HepG2 (cell line): ENCODE measurements at regions not wholly inside any gene's neighbourhood (a gene's known extent, or its start where the extent isn't known, plus 50 kb on each side); places are given as distances from the start of the nearest gene placed in this dataset.

Source experiments
- ATAC-seq: fragments of 200-7000 bp; cut with Tn5 transposase; 3 replicates; pipeline ENCODE4 v1.9.1; 2020; ENCODE audit warnings: mild to moderate bottlenecking, moderate library complexity
- BruUV-seq: library from RNA; stranded (reverse); fragments of 400-500 nt; replicated peaks from 2 replicates; lab custom pipeline; 2021; lab: Mats Ljungman, UMichigan
- CTCF ChIA-PET: fragments of 300-600 bp; formaldehyde crosslinking; extraction: SDS; loops from one replicate; lab custom pipeline; 2021; ENCODE audit warnings: low total read pairs, inconsistent platforms, low intra/inter-chr PET ratio; lab: Yijun Ruan, JAX
- POLR2A ChIA-PET: fragments of 350-600 bp; sonication (Branson Sonifier 250); formaldehyde crosslinking; loops from one replicate; lab custom pipeline; 2020; ENCODE audit warnings: antibody characterized with exemption, inconsistent platforms; lab: Yijun Ruan, JAX
- DNase-seq: peaks from one replicate; pipeline ENCODE4 v3.0.0-alpha.2; 2015; ENCODE audit warnings: low spot score
- FAIRE-seq: peaks from 3 replicates; lab custom pipeline; 2011; peaks lifted over from hg19 to GRCh38; lab: Jason Lieb, UNC
- H2AFZ ChIP-seq: one replicate; pipeline ENCODE4 v1.6.1; 2011; ENCODE audit warnings: low read length, inconsistent platforms
- H3K27ac ChIP-seq: fragments of 300-600 bp; 3 replicates; pipeline ENCODE4 v1.8.0; 2011; ENCODE audit warnings: mixed run types, mild to moderate bottlenecking, mixed read lengths, low read length, inconsistent platforms; ENCODE audit not compliant: insufficient read depth; ENCODE audit errors: extremely low read length
- H3K27me3 ChIP-seq, 2 experiments: fragments of 200-600 bp in 1 of 2; 2 replicates in 1 of 2; 3 replicates in 1 of 2; pipeline versions ENCODE4 v1.6.0 to v1.8.0; 2011; ENCODE audit warnings: low read length in 2 of 2, mild to moderate bottlenecking in 2 of 2, moderate library complexity in 2 of 2, inconsistent platforms in 1 of 2; ENCODE audit not compliant: insufficient read depth in 2 of 2, control insufficient read depth in 1 of 2
- H3K36me3 ChIP-seq, 2 experiments: fragments of 200-600 bp in 1 of 2; replicated peaks in 1 of 2; 2 replicates in 1 of 2; 3 replicates in 1 of 2; pipeline versions ENCODE4 v1.5.1 to v1.8.0; 2011; ENCODE audit warnings: low read length in 2 of 2, inconsistent platforms in 1 of 2; ENCODE audit not compliant: insufficient read depth in 2 of 2, control insufficient read depth in 1 of 2
- H3K4me1 ChIP-seq: 2 replicates; pipeline ENCODE4 v1.5.1; 2012; ENCODE audit warnings: low read length, inconsistent platforms; ENCODE audit not compliant: insufficient read depth
- H3K4me2 ChIP-seq: 2 replicates; pipeline ENCODE4 v1.6.0; 2011; ENCODE audit warnings: low read depth, low read length, inconsistent platforms
- H3K4me3 ChIP-seq, 3 experiments: fragments of 200-600 bp in 1 of 3; sonication (generic), shearing (Covaris generic) in 1 of 3; replicated peaks in 1 of 3; 2 replicates each; pipeline ENCODE4 v1.5.1; 2011 to 2016; ENCODE audit warnings: low read length in 3 of 3, inconsistent platforms in 2 of 3, low read depth in 2 of 3, mild to moderate bottlenecking in 2 of 3, control low read depth in 1 of 3, mixed read lengths in 1 of 3; ENCODE audit not compliant: insufficient read depth in 1 of 3
- H3K79me2 ChIP-seq: one replicate; pipeline ENCODE4 v1.6.1; 2011; ENCODE audit warnings: low read length, inconsistent platforms; ENCODE audit not compliant: insufficient read depth
- H3K9ac ChIP-seq: 2 replicates; pipeline ENCODE4 v1.6.0; 2011; ENCODE audit warnings: mild to moderate bottlenecking, low read depth, low read length, inconsistent platforms; ENCODE audit not compliant: insufficient read depth
- H3K9me3 ChIP-seq: 2 replicates; pipeline ENCODE4 v1.5.1; 2012; ENCODE audit warnings: mild to moderate bottlenecking, low read length
- H4K20me1 ChIP-seq: 2 replicates; pipeline ENCODE4 v1.6.0; 2011; ENCODE audit warnings: inconsistent platforms, mild to moderate bottlenecking, low read length, moderate library complexity; ENCODE audit not compliant: insufficient read depth
- EZH2 ChIP-seq: conservative IDR thresholded peaks from 2 replicates; pipeline ENCODE4 v1.6.1; 2012; ENCODE audit warnings: mild to moderate bottlenecking, low read depth, low read length, moderate library complexity
- IRX3 ChIP-seq: sonication (generic); formaldehyde crosslinking; IDR thresholded peaks from 2 replicates; pipeline ENCODE4 v1.8.1; 2023; ENCODE audit warnings: mild to moderate bottlenecking, low read depth, missing genetic modification reagents, borderline replicate concordance
- RARA ChIP-seq: IDR thresholded peaks from 2 replicates; pipeline ENCODE4 v1.6.1; 2016; ENCODE audit warnings: missing genetic modification reagents, missing compliant biosample characterization
- REST ChIP-seq, 2 experiments: IDR thresholded peaks; 2 replicates each; pipeline ENCODE4 v1.6.1; 2011 to 2012; ENCODE audit warnings: low read length in 2 of 2, borderline replicate concordance in 1 of 2, low read depth in 1 of 2, mild to moderate bottlenecking in 1 of 2, moderate library complexity in 1 of 2
- RNF2 ChIP-seq: fragments of 450-650 bp; conservative IDR thresholded peaks from 2 replicates; pipeline ENCODE4 v1.6.1; 2016; ENCODE audit warnings: low read depth
- SKI ChIP-seq: fragments of 450-650 bp; IDR thresholded peaks from one replicate; pipeline ENCODE4 v1.6.1; 2018; ENCODE audit warnings: mild to moderate bottlenecking; ENCODE audit not compliant: partially characterized antibody
- THAP9 ChIP-seq: sonication (generic); formaldehyde crosslinking; IDR thresholded peaks from 2 replicates; pipeline ENCODE4; 2020; ENCODE audit warnings: missing genetic modification reagents, mild to moderate bottlenecking, borderline replicate concordance
- ZNF263 ChIP-seq: sonication (generic); formaldehyde crosslinking; IDR thresholded peaks from 2 replicates; pipeline ENCODE4 v1.4.0; 2020; ENCODE audit warnings: missing genetic modification reagents
- ZNF589 ChIP-seq: sonication (generic); formaldehyde crosslinking; conservative IDR thresholded peaks from 2 replicates; pipeline ENCODE4 v1.8.0; 2022; ENCODE audit warnings: mild to moderate bottlenecking, moderate library complexity, missing genetic modification reagents
- ZNF7 ChIP-seq: IDR thresholded peaks from 2 replicates; pipeline ENCODE4 v1.6.1; 2016; ENCODE audit warnings: missing biosample characterization, missing genetic modification reagents
- WGBS: methylation state at CpG from one replicate; pipeline ENCODE4 v1.1.6; 2017; ENCODE audit warnings: low lambda C conversion rate; 5-methylcytosine and 5-hydroxymethylcytosine counted together
- in situ Hi-C: cut with HindIII; loops from 2 replicates; pipeline ENCODE4 v1.10.0; 2017; ENCODE audit warnings: low pct_unique_long_range_greater_than_20kb; ENCODE audit not compliant: extremely low pct_ligation_motif_present
- intact Hi-C: fragments of 100-400 bp; cut with micrococcal nuclease; formaldehyde crosslinking; loops from one replicate; pipeline ENCODE4 v1.10.0; 2022; ENCODE audit not compliant: unreplicated experiment
- TF ChIP-seq, protein P1 (sequence below): sonication (generic); formaldehyde crosslinking; IDR thresholded peaks from 2 replicates; pipeline ENCODE4 v1.8.0; 2022; ENCODE audit warnings: mild to moderate bottlenecking, missing genetic modification reagents

DNA sequence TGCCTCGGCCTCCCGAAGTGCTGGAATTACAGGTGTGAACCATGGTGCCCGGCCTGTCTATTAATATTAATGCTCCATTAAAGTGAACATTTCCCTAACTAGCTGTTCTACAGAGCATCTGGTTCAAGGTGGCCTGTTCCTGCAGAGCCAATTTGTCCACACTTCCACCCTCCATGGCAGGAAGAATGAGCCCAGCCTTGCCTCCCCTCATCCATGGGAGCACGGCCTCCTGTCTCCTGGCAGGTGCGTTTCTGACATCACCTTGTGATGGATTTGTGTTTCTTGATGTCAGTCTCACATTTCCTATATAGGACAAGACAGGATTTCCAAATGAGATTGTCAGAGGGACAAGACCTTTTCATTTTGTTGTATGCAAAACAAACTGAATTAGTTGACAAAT lies 105.7 kb upstream of the FRMD1 start (continued):
- TF ChIP-seq IRX3 (CRISPR knock-in tag): no peak
- TF ChIP-seq RNF2: no peak
- TF ChIP-seq ZNF589 (CRISPR knock-in tag): no peak
- no peak for TF ChIP-seq ZNF263 (CRISPR knock-in tag)
- no peak for TF ChIP-seq REST (IDR thresholded peaks at IDR 0.05; ENCODE audit: borderline replicate concordance in 1 of 2, low read depth in 1 of 2, low read length in 2 of 2)
- no peak for TF ChIP-seq THAP9 (CRISPR knock-in tag)
- no peak for TF ChIP-seq RARA (CRISPR knock-in tag)

- H3K27me3 ChIP-seq: peaks cover 7 to 63% of the 10 kb centered on the region in 2 experiments; a peak in 4 of 5 replicates
- CTCF ChIA-PET: no interaction called here
- ATAC-seq (no peak), FAIRE-seq (no peak)
- H2AFZ ChIP-seq: no peak overlapping the region
- H4K20me1 ChIP-seq: no peaks in the 10 kb centered on the region
- H3K27ac ChIP-seq: no peak overlapping the region
- intact Hi-C loops: no loop called here
- no peak overlapping the region for H3K4me3 ChIP-seq
- POLR2A ChIA-PET: no interaction called here
- H3K9me3 ChIP-seq: no peaks in the 10 kb centered on the region
- TF ChIP-seq SKI: no peak
- TF ChIP-seq EZH2: no peak
- TF ChIP-seq ZNF7: no peak
- TF ChIP-seq, protein P1, sequence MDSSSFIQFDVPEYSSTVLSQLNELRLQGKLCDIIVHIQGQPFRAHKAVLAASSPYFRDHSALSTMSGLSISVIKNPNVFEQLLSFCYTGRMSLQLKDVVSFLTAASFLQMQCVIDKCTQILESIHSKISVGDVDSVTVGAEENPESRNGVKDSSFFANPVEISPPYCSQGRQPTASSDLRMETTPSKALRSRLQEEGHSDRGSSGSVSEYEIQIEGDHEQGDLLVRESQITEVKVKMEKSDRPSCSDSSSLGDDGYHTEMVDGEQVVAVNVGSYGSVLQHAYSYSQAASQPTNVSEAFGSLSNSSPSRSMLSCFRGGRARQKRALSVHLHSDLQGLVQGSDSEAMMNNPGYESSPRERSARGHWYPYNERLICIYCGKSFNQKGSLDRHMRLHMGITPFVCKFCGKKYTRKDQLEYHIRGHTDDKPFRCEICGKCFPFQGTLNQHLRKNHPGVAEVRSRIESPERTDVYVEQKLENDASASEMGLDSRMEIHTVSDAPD (CRISPR knock-in tag): no peak
- TF ChIP-seq, all 625 proteins: peak for 0
- Histone ChIP-seq H3K4me2 (no peak overlapping the region), H3K36me3 (no peaks in the 10 kb centered on the region), H3K4me1 (no peaks in the 10 kb centered on the region), H3K9ac (no peak overlapping the region), H3K79me2 (no peaks in the 10 kb centered on the region)
- no peak for DNase-seq
- no TSS peak for BruUV-seq
- in situ Hi-C loops: no loop called here
- 23% methylated on average over 6 of the region's 6 CpGs for WGBS
Measured at GRCh38 chr6:168183613-168183970, 104.6 kb upstream of the FRMD1 start.
